Small intestine (tissue), 7 donors: ENCODE measurements at regions not wholly inside any gene's neighbourhood (a gene's known extent, or its start where the extent isn't known, plus 50 kb on each side); places are given as distances from the start of the nearest gene placed in this dataset.

Source experiments
- DNase-seq, 2 donors: peaks; one replicate each; pipeline versions ENCODE4 v3.0.0 to v3.0.0-alpha.2; 2013
- FAIRE-seq: peaks from 2 replicates; lab custom pipeline; 2012; peaks lifted over from hg19 to GRCh38; lab: Jason Lieb, UNC
- H3K27ac ChIP-seq, 3 donors: one replicate each; pipeline ENCODE4 v1.5.1; 2013; ENCODE audit warnings: low read length in 2 of 3, mild to moderate bottlenecking in 2 of 3, control low read depth in 1 of 3, inconsistent platforms in 1 of 3, low read depth in 1 of 3, moderate library complexity in 1 of 3
- H3K27me3 ChIP-seq, 3 donors: one replicate each; pipeline ENCODE4 v1.6.1; 2013; ENCODE audit warnings: low read length in 3 of 3, inconsistent platforms in 1 of 3; ENCODE audit not compliant: control insufficient read depth in 3 of 3, insufficient read depth in 3 of 3
- H3K36me3 ChIP-seq, 3 donors: one replicate each; pipeline ENCODE4 v1.6.1; 2013; ENCODE audit warnings: low read length in 3 of 3, inconsistent platforms in 1 of 3, low read depth in 1 of 3, mild to moderate bottlenecking in 1 of 3, moderate library complexity in 1 of 3; ENCODE audit not compliant: control insufficient read depth in 3 of 3, insufficient read depth in 2 of 3
- H3K4me1 ChIP-seq, 3 donors: one replicate each; pipeline ENCODE4 v1.6.1; 2013; ENCODE audit warnings: low read length in 2 of 3, inconsistent platforms in 1 of 3, low read depth in 1 of 3, mild to moderate bottlenecking in 1 of 3, moderate library complexity in 1 of 3; ENCODE audit not compliant: control insufficient read depth in 3 of 3, insufficient read depth in 2 of 3
- H3K4me3 ChIP-seq, 3 donors: one replicate each; pipeline ENCODE4 v1.5.1; 2013; ENCODE audit warnings: low read length in 3 of 3, control low read depth in 1 of 3, inconsistent platforms in 1 of 3, low read depth in 1 of 3, mild to moderate bottlenecking in 1 of 3, moderate library complexity in 1 of 3
- H3K9me3 ChIP-seq, 2 donors: one replicate each; pipeline ENCODE4 v1.6.1; 2013; ENCODE audit warnings: low read depth in 1 of 2, low read length in 1 of 2; ENCODE audit not compliant: control insufficient read depth in 2 of 2, insufficient read depth in 1 of 2
- WGBS, 3 donors: extraction: QIAGEN DNeasy Blood & Tissue Kit; methylation state at CpG; one replicate each; pipeline ENCODE4 v1.1.7; 2013; 5-methylcytosine and 5-hydroxymethylcytosine counted together
- donor health status: healthy with polysubstance abuse.
- donor health status: control.
- donor health status: control.
- donor health status: Bipolar disorder and iron deficiency.
- donor health status: healthy.

- Histone ChIP-seq H3K27ac (no peak overlapping the region), H3K4me3 (no peak overlapping the region), H3K4me1 (no peaks in the 10 kb centered on the region), H3K36me3 (no peaks in the 10 kb centered on the region), H3K27me3 (no peaks in the 10 kb centered on the region), H3K9me3 (no peaks in the 10 kb centered on the region)
- 73 to 83% (median 77%) methylated on average over 3 of the region's 3 CpGs for WGBS, 3 donors
- DNase-seq: no peak
- FAIRE-seq: no peak
These were observed 648.0 kb downstream of the BRINP1 start for GRCh38 chr9:118721276-118721675.

- 21 to 50% (median 21%) methylated on average over 2 of the region's 2 CpGs for WGBS, 3 donors
- no peaks in the 10 kb centered on the region for H3K27me3 ChIP-seq
- FAIRE-seq (no peak), DNase-seq (no peak)
- no peaks in the 10 kb centered on the region for H3K9me3 ChIP-seq
- H3K4me1 ChIP-seq: no peaks in the 10 kb centered on the region
- no peak overlapping the region for H3K4me3 ChIP-seq
- no peak overlapping the region for H3K27ac ChIP-seq
- no peaks in the 10 kb centered on the region for H3K36me3 ChIP-seq
These were observed 647.3 kb downstream of the BRINP1 start for GRCh38 chr9:118721923-118722322.

- Histone ChIP-seq H3K9me3 (peaks cover 0 to 2% of the 10 kb centered on the region in 2 donors), H3K27me3 (no peaks in the 10 kb centered on the region), H3K27ac (no peak overlapping the region), H3K4me1 (no peaks in the 10 kb centered on the region), H3K4me3 (no peak overlapping the region), H3K36me3 (no peaks in the 10 kb centered on the region)
- FAIRE-seq: no peak
- DNase-seq: no peak
- 83 to 92% (median 91%) methylated on average over 2 of the region's 2 CpGs for WGBS, 3 donors
These were observed 639.3 kb downstream of the BRINP1 start for GRCh38 chr9:118729981-118730380.

GRCh38 chr9:118732998-118733397 is 636.2 kb downstream of the BRINP1 start:
- Histone ChIP-seq H3K27ac (no peak overlapping the region), H3K4me3 (no peak overlapping the region), H3K9me3 (peaks cover 0 to 10% of the 10 kb centered on the region in 2 donors), H3K4me1 (no peaks in the 10 kb centered on the region), H3K27me3 (no peaks in the 10 kb centered on the region), H3K36me3 (no peaks in the 10 kb centered on the region)
- WGBS, 3 donors: 42 to 85% (median 80%) methylated on average over 1 of the region's 1 CpG
- FAIRE-seq (no peak), DNase-seq (no peak)

GRCh38 chr9:118734696-118735095 is 634.5 kb downstream of the BRINP1 start:
- FAIRE-seq: no peak
- Histone ChIP-seq H3K27ac (no peak overlapping the region), H3K4me1 (no peaks in the 10 kb centered on the region), H3K4me3 (no peak overlapping the region), H3K27me3 (no peaks in the 10 kb centered on the region), H3K9me3 (peaks cover 0 to 10% of the 10 kb centered on the region in 2 donors), H3K36me3 (no peaks in the 10 kb centered on the region)
- no peak for DNase-seq
- 34 to 62% (median 50%) methylated on average over 2 of the region's 2 CpGs for WGBS, 3 donors

GRCh38 chr9:118736406-118736805 is 632.8 kb downstream of the BRINP1 start:
- Histone ChIP-seq H3K4me1 (no peaks in the 10 kb centered on the region), H3K27me3 (no peaks in the 10 kb centered on the region), H3K36me3 (no peaks in the 10 kb centered on the region), H3K4me3 (no peak overlapping the region), H3K9me3 (peaks cover 0 to 10% of the 10 kb centered on the region in 2 donors), H3K27ac (no peak overlapping the region)
- DNase-seq (no peak), FAIRE-seq (no peak)

GRCh38 chr9:118751077-118751847 is 618.0 kb downstream of the BRINP1 start:
- no peak overlapping the region for H3K4me3 ChIP-seq
- H3K4me1 ChIP-seq: no peaks in the 10 kb centered on the region
- H3K27ac ChIP-seq: no peak overlapping the region
- no peak for DNase-seq
- FAIRE-seq: no peak
- 71 to 78% (median 77%) methylated on average over 7 of the region's 7 CpGs for WGBS, 3 donors
- H3K9me3 ChIP-seq: peaks cover 0 to 25% of the 10 kb centered on the region in 2 donors
- H3K36me3 ChIP-seq: no peaks in the 10 kb centered on the region
- no peaks in the 10 kb centered on the region for H3K27me3 ChIP-seq

GRCh38 chr9:118751848-118752223 is 617.4 kb downstream of the BRINP1 start:
- Histone ChIP-seq H3K4me3 (no peak overlapping the region), H3K9me3 (peaks cover 0 to 25% of the 10 kb centered on the region in 2 donors), H3K27ac (no peak overlapping the region), H3K27me3 (no peaks in the 10 kb centered on the region), H3K4me1 (no peaks in the 10 kb centered on the region), H3K36me3 (no peaks in the 10 kb centered on the region)
- FAIRE-seq (no peak), DNase-seq (no peak)
- WGBS, 3 donors: 48 to 66% (median 65%) methylated on average over 3 of the region's 3 CpGs
